Suprapubic skin (tissue), 3 donors: ENCODE measurements at regions not wholly inside any gene's neighbourhood (a gene's known extent, or its start where the extent isn't known, plus 50 kb on each side); places are given as distances from the start of the nearest gene placed in this dataset.

Source experiments
- POLR2A ChIP-seq, 2 donors: fragments of 450-650 bp; IDR thresholded peaks; one replicate each; pipeline ENCODE4 v1.6.1; 2017; ENCODE audit warnings: antibody characterized with exemption in 2 of 2, mild to moderate bottlenecking in 2 of 2, moderate library complexity in 2 of 2
- TF ChIP-seq, protein P1 (sequence below), 2 donors: fragments of 200-600 bp in 1 of 2; fragments of 450-650 bp in 1 of 2; sonication (generic) in 1 of 2; IDR thresholded peaks; one replicate each; pipeline ENCODE4 v1.5.1; 2016 to 2019; ENCODE audit warnings: antibody characterized with exemption in 2 of 2, mild to moderate bottlenecking in 1 of 2, moderate library complexity in 1 of 2

GRCh38 chr10:10804061-10804460 lies 213.6 kb upstream of the CELF2 start:
- TF ChIP-seq, protein P1, sequence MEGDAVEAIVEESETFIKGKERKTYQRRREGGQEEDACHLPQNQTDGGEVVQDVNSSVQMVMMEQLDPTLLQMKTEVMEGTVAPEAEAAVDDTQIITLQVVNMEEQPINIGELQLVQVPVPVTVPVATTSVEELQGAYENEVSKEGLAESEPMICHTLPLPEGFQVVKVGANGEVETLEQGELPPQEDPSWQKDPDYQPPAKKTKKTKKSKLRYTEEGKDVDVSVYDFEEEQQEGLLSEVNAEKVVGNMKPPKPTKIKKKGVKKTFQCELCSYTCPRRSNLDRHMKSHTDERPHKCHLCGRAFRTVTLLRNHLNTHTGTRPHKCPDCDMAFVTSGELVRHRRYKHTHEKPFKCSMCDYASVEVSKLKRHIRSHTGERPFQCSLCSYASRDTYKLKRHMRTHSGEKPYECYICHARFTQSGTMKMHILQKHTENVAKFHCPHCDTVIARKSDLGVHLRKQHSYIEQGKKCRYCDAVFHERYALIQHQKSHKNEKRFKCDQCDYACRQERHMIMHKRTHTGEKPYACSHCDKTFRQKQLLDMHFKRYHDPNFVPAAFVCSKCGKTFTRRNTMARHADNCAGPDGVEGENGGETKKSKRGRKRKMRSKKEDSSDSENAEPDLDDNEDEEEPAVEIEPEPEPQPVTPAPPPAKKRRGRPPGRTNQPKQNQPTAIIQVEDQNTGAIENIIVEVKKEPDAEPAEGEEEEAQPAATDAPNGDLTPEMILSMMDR (IDR thresholded peaks at IDR 0.05) = no peak
- no peak for TF ChIP-seq POLR2A (IDR thresholded peaks at IDR 0.05)
